NCI-H2029 treated with DMSO at 0.1 percent for 48 hours (cell line): ENCODE measurements at regions not wholly inside any gene's neighbourhood (a gene's known extent, or its start where the extent isn't known, plus 50 kb on each side); places are given as distances from the start of the nearest gene placed in this dataset.
"Not testable (repeated sequence)": the region's sequence is repeated elsewhere in the genome, so short reads cannot be mapped to it uniquely, and the experiment has no call there.

Experiments
- DNase-seq: peaks from one replicate; lab custom pipeline; 2025; lab: John Stamatoyannopoulos, UW

GRCh38 chr17:27365329-27365945, 71.5 kb downstream of the WSB1 start:
- not testable (repeated sequence) for DNase-seq

GRCh38 chr17:27366437-27366836, 72.5 kb downstream of the WSB1 start:
- no peak for DNase-seq

GRCh38 chr17:27367121-27367981, 73.4 kb downstream of the WSB1 start:
- DNase-seq, result no peak

GRCh38 chr17:27368151-27368795, 74.4 kb downstream of the WSB1 start:
- DNase-seq, result no peak

- no peak for DNase-seq
Measured at GRCh38 chr17:27368980-27369379, 75.1 kb downstream of the WSB1 start.

- DNase-seq, result no peak
Measured at GRCh38 chr17:27370776-27371175, 76.9 kb downstream of the WSB1 start.

GRCh38 chr17:27373695-27374094, 79.8 kb downstream of the WSB1 start:
- not testable (repeated sequence) for DNase-seq

GRCh38 chr17:27376637-27377547, 79.4 kb upstream of the KSR1 start:
- DNase-seq, result no peak

- no peak for DNase-seq
Measured at GRCh38 chr17:27378482-27379175, 77.6 kb upstream of the KSR1 start.

GRCh38 chr17:27379888-27380533, 76.2 kb upstream of the KSR1 start:
- no peak for DNase-seq

- no peak for DNase-seq
Measured at GRCh38 chr17:27380551-27380950, 75.7 kb upstream of the KSR1 start.

GRCh38 chr17:27381007-27381501, 75.2 kb upstream of the KSR1 start:
- DNase-seq, result peak; percentile 46

- DNase-seq, result no peak
Measured at GRCh38 chr17:27382025-27382424, 74.2 kb upstream of the KSR1 start.

- DNase-seq, result no peak
Measured at GRCh38 chr17:27384261-27384701, 72.0 kb upstream of the KSR1 start.

- no peak for DNase-seq
Measured at GRCh38 chr17:27384726-27385125, 71.5 kb upstream of the KSR1 start.

GRCh38 chr17:27385626-27386025, 70.6 kb upstream of the KSR1 start:
- no peak for DNase-seq

- no peak for DNase-seq
Measured at GRCh38 chr17:27386206-27387075, 69.8 kb upstream of the KSR1 start.

- no peak for DNase-seq
Measured at GRCh38 chr17:27389542-27390140, 66.6 kb upstream of the KSR1 start.

- no peak for DNase-seq
Measured at GRCh38 chr17:27390540-27390939, 65.7 kb upstream of the KSR1 start.
